Smooth muscle cell (in vitro differentiated cells): ENCODE measurements at regions not wholly inside any gene's neighbourhood (a gene's known extent, or its start where the extent isn't known, plus 50 kb on each side); places are given as distances from the start of the nearest gene placed in this dataset.

Experiments
- DNase-seq: peaks from one replicate; lab custom pipeline; 2025; ENCODE audit not compliant: unreplicated experiment; lab: John Stamatoyannopoulos, UW
- H2AFZ ChIP-seq: fragments of 200-600 bp; sonication (generic); 2 replicates; pipeline ENCODE4 v1.6.0; 2016; ENCODE audit warnings: antibody characterized with exemption, low read depth, mild to moderate bottlenecking
- H3F3A ChIP-seq: fragments of 200-600 bp; sonication (generic); 2 replicates; pipeline ENCODE4 v1.6.0; 2017; ENCODE audit warnings: antibody characterized with exemption, low read depth
- H3K27ac ChIP-seq: fragments of 200-600 bp; sonication (generic); 2 replicates; pipeline ENCODE4 v1.5.1; 2016; ENCODE audit warnings: low read depth, mild to moderate bottlenecking
- H3K27me3 ChIP-seq: fragments of 200-600 bp; sonication (generic); 2 replicates; pipeline ENCODE4 v1.6.1; 2016; ENCODE audit warnings: low read depth, mild to moderate bottlenecking
- H3K36me3 ChIP-seq: fragments of 200-600 bp; sonication (generic); 2 replicates; pipeline ENCODE4 v1.5.1; 2016; ENCODE audit warnings: low read depth
- H3K4me1 ChIP-seq: fragments of 200-600 bp; sonication (generic); 2 replicates; pipeline ENCODE4 v1.5.1; 2016; ENCODE audit warnings: low read depth
- H3K4me2 ChIP-seq: fragments of 200-600 bp; sonication (generic); 2 replicates; pipeline ENCODE4 v1.6.0; 2016; ENCODE audit warnings: mild to moderate bottlenecking
- H3K4me3 ChIP-seq: fragments of 200-600 bp; sonication (generic); 2 replicates; pipeline ENCODE4 v1.5.1; 2016; ENCODE audit warnings: mild to moderate bottlenecking
- H3K79me2 ChIP-seq: fragments of 200-600 bp; sonication (generic); 2 replicates; pipeline ENCODE4 v1.6.0; 2016; ENCODE audit warnings: low read depth, mild to moderate bottlenecking
- H3K9ac ChIP-seq: fragments of 200-600 bp; sonication (generic); 2 replicates; pipeline ENCODE4 v1.6.0; 2016; ENCODE audit warnings: low read depth
- H3K9me3 ChIP-seq: fragments of 200-600 bp; sonication (generic); replicated peaks from 2 replicates; pipeline ENCODE4 v1.5.1; 2016; ENCODE audit warnings: low read depth
- H4K20me1 ChIP-seq: fragments of 200-600 bp; sonication (generic); 2 replicates; pipeline ENCODE4 v1.6.0; 2016; ENCODE audit warnings: low read depth
- WGBS: methylation state at CpG from one replicate; pipeline ENCODE4 v1.1.7; 2016; ENCODE audit warnings: low lambda C conversion rate; 5-methylcytosine and 5-hydroxymethylcytosine counted together
- TF ChIP-seq, protein P1 (sequence below): fragments of 200-600 bp; sonication (generic); IDR thresholded peaks from 2 replicates; pipeline ENCODE4 v1.5.1; 2017; ENCODE audit warnings: borderline replicate concordance, mild to moderate bottlenecking, antibody characterized with exemption; ENCODE audit not compliant: insufficient read depth, poor library complexity, severe bottlenecking

DNA sequence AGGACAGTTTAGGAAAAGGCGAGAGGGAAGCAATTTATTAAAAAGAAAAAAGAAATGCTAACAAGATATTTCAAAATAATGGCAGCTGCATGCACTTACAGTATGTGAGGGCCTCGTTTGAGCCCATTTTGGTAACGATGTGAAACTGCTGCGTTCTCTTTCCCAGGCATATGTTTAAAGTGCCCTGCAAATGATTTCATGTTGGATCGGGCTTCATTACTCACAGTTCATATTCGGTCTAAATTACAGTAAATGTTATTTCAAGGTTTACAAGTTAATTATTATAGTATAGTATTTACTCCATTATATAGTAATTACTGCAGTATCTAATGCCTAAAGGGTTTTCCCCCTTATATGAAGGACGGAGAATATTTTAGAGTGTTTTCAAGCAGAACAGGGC, 679.1 kb downstream of the BCL11A start:
- no peaks in the 10 kb centered on the region for H3F3A ChIP-seq
- no peaks in the 10 kb centered on the region for H4K20me1 ChIP-seq
- no peaks in the 10 kb centered on the region for H3K27me3 ChIP-seq
- no peak for DNase-seq
- H3K36me3 ChIP-seq: no peaks in the 10 kb centered on the region
- H3K4me1 ChIP-seq: no peaks in the 10 kb centered on the region
- WGBS: 90% methylated on average over 7 of the region's 7 CpGs
- no peak overlapping the region for H3K9ac ChIP-seq
- TF ChIP-seq, protein P1, sequence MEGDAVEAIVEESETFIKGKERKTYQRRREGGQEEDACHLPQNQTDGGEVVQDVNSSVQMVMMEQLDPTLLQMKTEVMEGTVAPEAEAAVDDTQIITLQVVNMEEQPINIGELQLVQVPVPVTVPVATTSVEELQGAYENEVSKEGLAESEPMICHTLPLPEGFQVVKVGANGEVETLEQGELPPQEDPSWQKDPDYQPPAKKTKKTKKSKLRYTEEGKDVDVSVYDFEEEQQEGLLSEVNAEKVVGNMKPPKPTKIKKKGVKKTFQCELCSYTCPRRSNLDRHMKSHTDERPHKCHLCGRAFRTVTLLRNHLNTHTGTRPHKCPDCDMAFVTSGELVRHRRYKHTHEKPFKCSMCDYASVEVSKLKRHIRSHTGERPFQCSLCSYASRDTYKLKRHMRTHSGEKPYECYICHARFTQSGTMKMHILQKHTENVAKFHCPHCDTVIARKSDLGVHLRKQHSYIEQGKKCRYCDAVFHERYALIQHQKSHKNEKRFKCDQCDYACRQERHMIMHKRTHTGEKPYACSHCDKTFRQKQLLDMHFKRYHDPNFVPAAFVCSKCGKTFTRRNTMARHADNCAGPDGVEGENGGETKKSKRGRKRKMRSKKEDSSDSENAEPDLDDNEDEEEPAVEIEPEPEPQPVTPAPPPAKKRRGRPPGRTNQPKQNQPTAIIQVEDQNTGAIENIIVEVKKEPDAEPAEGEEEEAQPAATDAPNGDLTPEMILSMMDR: no peak
- H3K4me2 ChIP-seq: no peak overlapping the region
- H3K79me2 ChIP-seq: no peaks in the 10 kb centered on the region
- H2AFZ ChIP-seq: no peak overlapping the region
- H3K4me3 ChIP-seq: no peak overlapping the region
- H3K27ac ChIP-seq: no peak overlapping the region
- H3K9me3 ChIP-seq: no peaks in the 10 kb centered on the region

DNA sequence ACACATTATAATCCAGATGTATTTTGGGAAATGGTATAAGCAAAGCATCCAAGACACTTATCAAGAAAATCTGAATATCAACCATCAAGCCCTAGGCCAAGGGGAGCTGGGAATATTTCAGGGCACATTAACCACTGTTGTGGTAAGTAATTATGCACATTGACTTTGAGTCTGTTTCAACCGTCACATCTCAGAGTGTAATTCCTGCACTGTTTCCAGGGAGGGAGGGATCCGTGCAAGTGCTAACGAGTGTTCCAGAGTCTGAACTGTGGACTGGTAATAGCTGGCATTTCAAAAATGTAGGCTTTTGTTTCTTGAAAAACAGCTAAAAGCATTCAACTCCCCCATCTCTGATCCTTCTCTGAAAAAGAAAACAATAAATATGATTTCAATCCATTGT, 681.6 kb downstream of the BCL11A start:
- Histone ChIP-seq H4K20me1 (no peaks in the 10 kb centered on the region), H3K79me2 (no peaks in the 10 kb centered on the region), H3K27ac (no peak overlapping the region), H3K27me3 (no peaks in the 10 kb centered on the region), H3K36me3 (no peaks in the 10 kb centered on the region), H2AFZ (no peak overlapping the region), H3K4me2 (no peak overlapping the region), H3K9ac (no peak overlapping the region), H3K4me1 (no peaks in the 10 kb centered on the region), H3K4me3 (no peak overlapping the region), H3K9me3 (no peaks in the 10 kb centered on the region), H3F3A (no peaks in the 10 kb centered on the region)
- TF ChIP-seq, protein P1: no peak
- no peak for DNase-seq
- WGBS: 54% methylated on average over 3 of the region's 3 CpGs

DNA sequence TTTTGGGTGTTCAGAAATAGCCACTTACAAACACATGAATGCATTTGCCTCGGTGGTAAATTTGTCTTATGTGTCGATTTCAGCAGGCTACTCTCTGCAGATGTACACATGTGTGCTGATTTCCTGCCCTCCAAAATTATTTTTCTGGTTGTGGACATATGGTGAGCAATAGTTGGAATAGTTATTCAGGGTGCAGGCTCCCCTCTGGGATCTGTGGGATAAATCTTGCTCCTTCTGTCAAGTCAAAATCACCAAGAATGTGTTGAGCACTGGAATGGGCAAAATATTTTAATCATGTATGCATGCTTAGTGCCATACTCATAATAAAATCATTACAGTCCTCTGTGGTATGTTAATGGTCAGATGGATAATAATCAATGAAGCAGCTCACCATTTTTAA, 684.5 kb downstream of the BCL11A start:
- H3K27me3 ChIP-seq: no peaks in the 10 kb centered on the region
- H4K20me1 ChIP-seq: no peaks in the 10 kb centered on the region
- no peak overlapping the region for H2AFZ ChIP-seq
- no peaks in the 10 kb centered on the region for H3K36me3 ChIP-seq
- no peak overlapping the region for H3K4me3 ChIP-seq
- H3K9me3 ChIP-seq: no peaks in the 10 kb centered on the region
- no peaks in the 10 kb centered on the region for H3F3A ChIP-seq
- no peak overlapping the region for H3K27ac ChIP-seq
- no peak overlapping the region for H3K4me2 ChIP-seq
- H3K9ac ChIP-seq: no peak overlapping the region
- no peak for DNase-seq
- H3K4me1 ChIP-seq: no peaks in the 10 kb centered on the region
- TF ChIP-seq, protein P1: no peak
- no peaks in the 10 kb centered on the region for H3K79me2 ChIP-seq
- 93% methylated on average over 2 of the region's 2 CpGs for WGBS

DNA sequence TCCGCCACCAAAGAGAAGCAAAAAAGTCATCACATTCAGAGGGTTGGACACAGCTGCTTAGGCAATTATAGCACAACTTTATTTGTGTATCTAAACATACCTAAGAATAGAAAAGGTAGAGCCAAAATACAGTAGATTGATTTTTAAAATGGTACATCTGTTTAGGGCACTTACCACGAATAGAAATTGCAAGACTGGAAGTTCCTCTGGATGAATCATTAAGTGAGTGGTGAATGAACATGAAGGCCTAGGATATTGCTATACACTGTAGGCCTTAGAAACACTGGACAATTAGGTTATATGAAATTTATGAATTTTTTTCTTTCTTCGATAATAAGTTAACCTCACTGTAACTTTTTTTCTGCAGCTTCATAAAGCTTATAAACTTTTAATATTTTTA, 687.0 kb downstream of the BCL11A start:
- DNase-seq: no peak
- Histone ChIP-seq H3K27me3 (no peaks in the 10 kb centered on the region), H3K4me3 (no peak overlapping the region), H2AFZ (no peak overlapping the region), H3K9me3 (no peaks in the 10 kb centered on the region), H3K36me3 (no peaks in the 10 kb centered on the region), H3K9ac (no peak overlapping the region), H3K4me1 (no peaks in the 10 kb centered on the region), H3K4me2 (no peak overlapping the region), H3K27ac (no peak overlapping the region), H3K79me2 (no peaks in the 10 kb centered on the region), H4K20me1 (no peaks in the 10 kb centered on the region), H3F3A (no peaks in the 10 kb centered on the region)
- WGBS: 90% methylated on average over 3 of the region's 3 CpGs
- TF ChIP-seq, protein P1: no peak
